ENCODE measurements at regions not wholly inside any gene's neighbourhood (a gene's known extent, or its start where the extent isn't known, plus 50 kb on each side); places are given as distances from the start of the nearest gene placed in this dataset.
A peak's percentile ranks its signal among the peaks of the same experiment; 100 is the strongest.

DNA sequence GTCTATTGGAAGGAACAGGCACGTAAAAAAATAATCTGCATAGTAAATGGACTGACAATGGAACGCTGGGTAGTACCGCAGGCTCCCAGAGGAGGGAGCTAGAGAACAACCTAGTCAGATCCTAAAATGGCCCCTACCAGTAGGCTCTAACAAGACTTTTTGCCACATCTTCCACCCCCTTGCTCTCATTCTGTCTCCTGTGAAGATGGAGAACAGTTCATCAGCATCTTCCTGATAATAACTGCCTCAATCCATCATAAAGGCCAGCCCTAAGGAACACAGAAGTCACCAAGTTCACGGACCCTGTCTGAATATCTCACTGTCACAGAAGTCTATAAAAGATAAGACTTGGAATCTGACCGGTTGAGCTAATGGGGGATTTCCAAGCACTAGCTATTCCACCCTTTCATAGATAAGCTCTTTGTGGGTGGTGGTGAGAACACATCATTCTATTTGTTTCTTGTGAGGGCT, 133.4 kb downstream of the SLC1A3 start:
- peak overlapping the region; percentile 24 for H2AFZ ChIP-seq (ENCODE audit: insufficient read depth, low read depth, low read length, poor library complexity, severe bottlenecking)
- no peak overlapping the region for H3K9ac ChIP-seq (ENCODE audit: insufficient read depth, low read length, poor library complexity, severe bottlenecking)
- intact Hi-C loops (cut with micrococcal nuclease): loop anchor here (5.0 to 10.0 kb wide), 3 partner anchors 133 to 205 kb away; partner anchors contain the start of gene NIPBL (in 1 of the 2)
- H3K27ac ChIP-seq (ENCODE audit: low read depth in 1 of 2, low read length in 2 of 2): no peak overlapping the region
- no peak overlapping the region for H3K4me2 ChIP-seq (replicated peaks; ENCODE audit: extremely low read depth, low read length, poor library complexity, severe bottlenecking)
- WGBS (ENCODE audit: insufficient coverage): 0% methylated on average over 1 of the region's 5 CpGs
- peaks cover 13% of the 10 kb centered on the region for H3K4me1 Mint-ChIP-seq
- H3K4me1 ChIP-seq (ENCODE audit: control insufficient read depth in 1 of 2, insufficient read depth in 2 of 2, low read length in 2 of 2): peaks cover 8 to 9% of the 10 kb centered on the region in 2 donors
- peaks cover 4% of the 10 kb centered on the region in 2 donors for H3K27me3 ChIP-seq (ENCODE audit: control insufficient read depth in 2 of 2, insufficient read depth in 2 of 2, low read length in 2 of 2)
- no peaks in the 10 kb centered on the region for H3K9me3 Mint-ChIP-seq
- no peak overlapping the region for H3K27ac Mint-ChIP-seq
- H3K27me3 Mint-ChIP-seq (ENCODE audit: low read depth in 3 of 3): peaks cover 7 to 19% (median 10%) of the 10 kb centered on the region in 3 donors
- no peaks in the 10 kb centered on the region for H3K9me3 ChIP-seq (replicated peaks in 1 of 2; ENCODE audit: control insufficient read depth in 1 of 2, insufficient read depth in 1 of 2, low read length in 2 of 2)
- H3K36me3 Mint-ChIP-seq: no peaks in the 10 kb centered on the region
- peak; percentile 66 to 83 (median 80) for DNase-seq
- no peaks in the 10 kb centered on the region for H4K20me1 ChIP-seq (ENCODE audit: insufficient read depth, low read length)
- H3K4me3 ChIP-seq (replicated peaks in 1 of 3; ENCODE audit: low read depth in 2 of 3, low read length in 3 of 3): no peak overlapping the region
- no peaks in the 10 kb centered on the region for H3K79me2 ChIP-seq (ENCODE audit: insufficient read depth, low read length)
- H3K36me3 ChIP-seq (replicated peaks in 1 of 2; ENCODE audit: control insufficient read depth in 1 of 2, insufficient read depth in 2 of 2, low read length in 2 of 2): no peaks in the 10 kb centered on the region
- TF ChIP-seq, protein P1, sequence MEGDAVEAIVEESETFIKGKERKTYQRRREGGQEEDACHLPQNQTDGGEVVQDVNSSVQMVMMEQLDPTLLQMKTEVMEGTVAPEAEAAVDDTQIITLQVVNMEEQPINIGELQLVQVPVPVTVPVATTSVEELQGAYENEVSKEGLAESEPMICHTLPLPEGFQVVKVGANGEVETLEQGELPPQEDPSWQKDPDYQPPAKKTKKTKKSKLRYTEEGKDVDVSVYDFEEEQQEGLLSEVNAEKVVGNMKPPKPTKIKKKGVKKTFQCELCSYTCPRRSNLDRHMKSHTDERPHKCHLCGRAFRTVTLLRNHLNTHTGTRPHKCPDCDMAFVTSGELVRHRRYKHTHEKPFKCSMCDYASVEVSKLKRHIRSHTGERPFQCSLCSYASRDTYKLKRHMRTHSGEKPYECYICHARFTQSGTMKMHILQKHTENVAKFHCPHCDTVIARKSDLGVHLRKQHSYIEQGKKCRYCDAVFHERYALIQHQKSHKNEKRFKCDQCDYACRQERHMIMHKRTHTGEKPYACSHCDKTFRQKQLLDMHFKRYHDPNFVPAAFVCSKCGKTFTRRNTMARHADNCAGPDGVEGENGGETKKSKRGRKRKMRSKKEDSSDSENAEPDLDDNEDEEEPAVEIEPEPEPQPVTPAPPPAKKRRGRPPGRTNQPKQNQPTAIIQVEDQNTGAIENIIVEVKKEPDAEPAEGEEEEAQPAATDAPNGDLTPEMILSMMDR (IDR thresholded peaks at IDR 0.05): peak; percentile 89
- no peak overlapping the region for H3K4me3 Mint-ChIP-seq

DNA sequence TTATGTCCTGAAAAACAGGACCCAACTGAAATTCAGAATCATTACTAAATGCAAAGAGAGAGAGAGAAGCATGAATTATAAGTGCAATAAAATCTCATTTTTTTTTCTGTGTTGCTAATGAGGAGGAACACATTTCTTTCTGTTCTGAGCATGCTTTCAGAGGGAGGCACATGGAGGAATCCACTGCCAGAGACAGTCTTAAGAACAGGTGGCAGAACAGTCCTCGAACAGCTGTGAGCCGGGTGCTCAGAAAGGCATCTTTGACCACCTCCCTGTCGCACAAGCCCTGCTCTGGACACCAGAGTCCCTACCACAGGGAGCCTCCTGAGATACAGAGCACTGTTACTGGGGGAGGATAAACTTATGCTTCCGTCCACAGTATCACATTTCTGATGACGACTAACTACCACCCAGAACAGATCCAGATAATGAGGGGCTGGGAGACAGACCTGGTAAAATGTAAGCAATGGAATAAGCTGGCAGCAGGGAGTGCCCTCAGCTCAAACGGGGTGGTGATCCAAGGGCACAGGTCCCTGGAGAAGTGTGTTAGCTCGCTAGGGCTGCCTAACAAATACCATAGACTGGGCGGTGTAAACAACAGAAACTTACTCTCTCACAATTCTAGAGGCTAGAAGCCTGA, 134.0 kb downstream of the SLC1A3 start:
- intact Hi-C loops (cut with micrococcal nuclease): loop anchor here (5.0 to 10.0 kb wide), 2 partner anchors 132 to 204 kb away; no protein-coding TSS in a partner anchor
- H3K36me3 ChIP-seq (replicated peaks in 1 of 2; ENCODE audit: control insufficient read depth in 1 of 2, insufficient read depth in 2 of 2, low read length in 2 of 2): no peaks in the 10 kb centered on the region
- Mint-ChIP-seq H3K36me3 (no peaks in the 10 kb centered on the region), H3K27me3 (ENCODE audit: low read depth in 3 of 3) (peaks cover 8 to 22% (median 11%) of the 10 kb centered on the region in 3 donors), H3K4me3 (no peak overlapping the region), H3K27ac (peak overlapping the region in 1 of 7 donors; percentile 27), H3K4me1 (peaks cover 18% of the 10 kb centered on the region), H3K9me3 (peaks cover 0 to 3% (median 0%) of the 10 kb centered on the region in 7 donors)
- 100% methylated on average over 3 of the region's 8 CpGs for WGBS (ENCODE audit: insufficient coverage)
- no peaks in the 10 kb centered on the region for H3K9me3 ChIP-seq (replicated peaks in 1 of 2; ENCODE audit: control insufficient read depth in 1 of 2, insufficient read depth in 1 of 2, low read length in 2 of 2)
- no peak for DNase-seq
- H3K27me3 ChIP-seq (ENCODE audit: control insufficient read depth in 2 of 2, insufficient read depth in 2 of 2, low read length in 2 of 2): peaks cover 4 to 9% of the 10 kb centered on the region in 2 donors
- no peaks in the 10 kb centered on the region for H4K20me1 ChIP-seq (ENCODE audit: insufficient read depth, low read length)
- H3K4me2 ChIP-seq (replicated peaks; ENCODE audit: extremely low read depth, low read length, poor library complexity, severe bottlenecking): no peak overlapping the region
- no peak overlapping the region for H3K9ac ChIP-seq (ENCODE audit: insufficient read depth, low read length, poor library complexity, severe bottlenecking)
- H3K27ac ChIP-seq (ENCODE audit: low read depth in 1 of 2, low read length in 2 of 2): no peak overlapping the region
- H3K4me3 ChIP-seq (replicated peaks in 1 of 3; ENCODE audit: low read depth in 2 of 3, low read length in 3 of 3): no peak overlapping the region
- peak overlapping the region; percentile 24 for H2AFZ ChIP-seq (ENCODE audit: insufficient read depth, low read depth, low read length, poor library complexity, severe bottlenecking)
- H3K4me1 ChIP-seq (ENCODE audit: control insufficient read depth in 1 of 2, insufficient read depth in 2 of 2, low read length in 2 of 2): peaks cover 14 to 15% of the 10 kb centered on the region in 2 donors
- TF ChIP-seq, protein P1 (IDR thresholded peaks at IDR 0.05): no peak
- H3K79me2 ChIP-seq (ENCODE audit: insufficient read depth, low read length): no peaks in the 10 kb centered on the region
